ENCODE measurements at regions not wholly inside any gene's neighbourhood (a gene's known extent, or its start where the extent isn't known, plus 50 kb on each side); places are given as distances from the start of the nearest gene placed in this dataset.

- TF ChIP-seq CTCF (IDR thresholded peaks at IDR 0.05) (no peak), EZH2 (IDR thresholded peaks at IDR 0.05) (no peak), EZH2phosphoT487 (IDR thresholded peaks at IDR 0.05) (no peak)
Measured at GRCh38 chr1:106753066-106753465, 303.4 kb upstream of the PRMT6 start.
